EL (cell line): ENCODE measurements at regions not wholly inside any gene's neighbourhood (a gene's known extent, or its start where the extent isn't known, plus 50 kb on each side); places are given as distances from the start of the nearest gene placed in this dataset.

ENCODE experiments used
- DNase-seq: peaks from one replicate; pipeline ENCODE4 v3.0.0-alpha.2; 2016

DNA sequence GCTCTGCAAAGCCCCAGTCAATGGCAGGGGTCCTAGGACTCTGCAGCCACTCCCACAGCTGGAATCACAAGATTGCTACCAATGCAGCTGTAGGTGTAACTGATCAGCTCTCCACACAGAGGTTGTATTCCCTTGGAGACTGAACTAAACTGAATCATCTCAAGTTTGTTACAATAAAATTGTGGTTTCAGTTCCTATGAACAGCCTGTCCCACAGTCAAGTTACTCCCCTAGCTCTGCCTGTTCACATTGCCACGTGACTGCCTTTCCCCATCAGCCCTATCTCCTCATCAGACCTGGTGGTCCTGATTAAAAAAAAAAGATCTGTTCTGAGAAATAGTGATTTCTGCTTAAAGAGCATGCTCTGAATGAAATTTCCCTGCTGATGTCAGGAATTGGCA is 287.9 kb upstream of the NBEA start:
- no peak for DNase-seq

DNA sequence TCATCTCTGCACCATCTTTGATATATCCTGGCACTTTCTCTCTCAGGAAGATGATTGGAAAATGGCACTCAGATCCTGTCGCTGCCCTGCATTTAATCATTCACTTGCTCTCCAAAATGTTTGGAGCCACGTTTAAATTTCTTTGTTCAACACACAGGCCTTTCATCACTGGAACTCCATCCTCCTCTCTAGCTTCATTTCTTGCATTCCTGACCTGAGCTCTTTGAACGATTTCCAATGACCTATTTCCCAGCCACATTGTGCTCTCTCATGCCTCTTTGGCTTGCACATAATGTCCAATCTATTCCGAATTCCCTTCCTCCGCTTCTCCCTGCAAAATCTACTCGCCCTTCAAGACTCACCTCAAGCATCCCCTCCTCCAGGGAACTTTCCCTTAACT is 287.4 kb upstream of the NBEA start:
- no peak for DNase-seq

DNA sequence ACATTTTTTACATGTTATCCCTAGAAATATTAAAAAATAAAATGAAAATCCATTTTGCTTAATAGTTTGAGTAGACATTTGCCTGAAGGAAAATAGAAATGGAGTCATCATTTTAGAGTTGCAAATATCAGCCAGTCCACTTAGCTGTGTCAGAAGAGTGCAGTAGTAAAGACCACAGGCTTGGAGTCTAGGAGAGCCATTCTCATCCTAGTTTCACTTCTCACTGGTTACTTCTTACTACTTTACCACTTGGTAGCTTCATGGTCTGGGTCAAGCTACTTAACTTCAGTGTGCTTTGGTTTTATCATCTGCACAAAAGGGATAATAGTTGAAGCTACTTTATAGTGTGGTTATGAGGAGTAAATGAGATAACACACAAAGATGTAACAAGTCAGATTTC is 286.5 kb upstream of the NBEA start:
- no peak for DNase-seq

DNA sequence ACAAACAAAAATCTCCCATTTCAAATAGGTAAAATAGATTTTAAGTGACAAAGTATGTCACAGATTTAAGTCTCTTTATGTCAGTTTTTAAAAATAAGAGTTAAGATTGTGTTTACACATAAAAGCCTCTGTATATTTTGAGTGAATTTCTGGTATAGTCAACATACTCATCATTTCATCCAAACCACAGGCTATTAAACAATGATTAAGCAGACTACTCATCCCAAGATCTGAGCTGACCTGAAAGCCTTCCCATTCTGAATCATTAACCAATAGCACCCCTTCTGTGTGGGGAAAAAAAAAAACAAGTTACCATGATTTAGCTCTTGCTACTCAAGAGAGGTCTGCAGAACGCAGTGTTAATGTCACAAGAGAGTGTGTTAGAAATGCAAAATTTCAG is 284.4 kb upstream of the NBEA start:
- peak; percentile 78 for DNase-seq

DNA sequence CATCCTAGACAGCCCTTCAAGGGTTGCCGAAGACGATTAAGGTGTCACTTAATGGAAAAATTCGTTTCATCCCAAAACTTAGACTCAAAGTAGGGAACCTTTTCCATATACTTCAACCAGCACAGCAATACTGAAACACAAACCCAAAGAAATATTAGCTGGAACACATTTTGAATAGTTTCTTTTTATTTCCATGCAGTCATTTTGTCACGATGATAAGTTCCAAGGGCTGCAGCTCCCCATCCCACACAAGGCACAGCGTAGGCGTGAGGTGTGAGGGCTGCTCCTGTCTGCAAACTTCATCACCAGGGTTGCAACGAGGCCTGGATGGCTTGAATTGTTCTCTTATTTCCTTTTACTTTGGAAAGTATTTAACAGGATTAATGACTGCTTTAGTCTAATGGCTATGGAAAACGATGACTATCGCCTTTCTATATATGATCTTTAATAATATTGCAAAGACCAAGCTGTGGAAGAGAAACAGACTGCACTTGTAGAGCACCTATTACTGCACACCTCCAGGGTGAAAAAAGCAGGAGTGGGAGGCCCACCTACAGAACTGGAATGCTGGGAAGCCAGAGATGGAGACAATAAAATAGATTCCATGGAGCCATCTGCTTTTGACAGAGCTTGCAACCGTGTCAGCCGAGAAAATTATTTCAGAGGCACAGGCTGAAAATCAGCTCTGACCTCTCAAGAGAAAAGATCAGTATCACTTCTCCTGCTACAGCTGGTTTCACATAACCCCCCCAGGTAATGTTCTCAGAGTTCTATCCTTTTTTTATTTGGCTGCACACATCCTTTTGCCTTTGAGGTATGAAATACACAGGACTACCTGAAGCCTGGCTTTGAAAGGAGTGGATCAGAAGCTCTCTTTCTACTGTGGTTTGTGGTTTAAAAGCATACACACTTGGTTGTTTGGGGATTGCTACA is 274.5 kb upstream of the NBEA start:
- no peak for DNase-seq

DNA sequence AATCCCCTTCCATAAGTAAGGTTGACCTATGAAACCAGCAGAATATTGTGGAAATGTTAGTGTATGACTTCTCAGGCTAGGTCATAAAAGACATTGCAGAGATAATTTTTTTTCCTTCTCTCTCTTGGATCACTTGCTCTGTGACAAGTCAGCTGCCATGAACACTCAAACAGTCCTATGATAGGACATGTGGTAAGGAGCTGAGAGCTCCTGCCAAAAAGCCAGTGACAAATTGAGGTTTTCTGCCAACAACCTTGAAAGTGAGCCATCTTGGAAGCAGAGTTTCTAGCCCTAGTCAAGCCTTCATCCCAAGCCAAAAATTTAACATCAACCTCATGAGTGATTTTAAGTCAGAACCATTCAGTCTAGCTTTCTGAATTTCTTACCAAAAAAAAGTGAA is 270.9 kb upstream of the NBEA start:
- no peak for DNase-seq

DNA sequence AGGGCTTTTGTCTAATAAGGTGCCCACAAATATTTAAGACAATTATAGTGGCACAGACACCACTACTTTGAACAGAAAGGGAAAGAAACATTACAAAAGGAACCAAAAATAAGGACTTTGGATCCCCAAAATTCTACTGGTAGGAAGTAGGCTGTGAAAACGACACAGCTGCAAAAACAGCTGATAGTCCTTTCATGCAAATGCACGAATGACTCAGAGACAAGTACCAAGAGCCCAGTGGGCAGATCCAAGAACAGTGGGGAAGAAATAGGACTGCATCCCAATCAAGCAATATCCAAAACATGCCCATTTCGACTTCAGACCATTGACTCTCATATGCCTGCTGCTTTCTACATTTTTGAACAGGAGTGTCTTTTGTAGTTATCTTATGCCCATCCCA is 269.4 kb upstream of the NBEA start:
- peak; percentile 8 for DNase-seq

DNA sequence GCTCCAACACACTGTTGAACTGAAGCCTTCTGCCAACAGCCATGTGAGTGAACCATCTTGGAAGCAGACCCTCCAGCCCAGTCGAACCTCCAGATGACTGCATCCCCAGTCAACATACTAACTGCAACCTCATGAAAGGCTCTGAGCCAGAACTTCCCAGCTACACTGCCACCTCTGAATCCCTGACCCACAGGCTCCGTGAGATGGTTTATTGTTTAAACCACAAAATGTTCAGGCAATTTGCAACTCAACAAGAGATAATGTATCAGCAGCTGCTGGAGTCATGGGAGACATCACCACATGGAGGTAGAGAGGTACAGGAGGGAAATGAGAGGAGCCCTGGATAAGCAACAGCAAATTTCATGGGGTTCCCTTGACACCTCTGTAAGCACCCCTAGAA is 266.4 kb upstream of the NBEA start:
- no peak for DNase-seq

DNA sequence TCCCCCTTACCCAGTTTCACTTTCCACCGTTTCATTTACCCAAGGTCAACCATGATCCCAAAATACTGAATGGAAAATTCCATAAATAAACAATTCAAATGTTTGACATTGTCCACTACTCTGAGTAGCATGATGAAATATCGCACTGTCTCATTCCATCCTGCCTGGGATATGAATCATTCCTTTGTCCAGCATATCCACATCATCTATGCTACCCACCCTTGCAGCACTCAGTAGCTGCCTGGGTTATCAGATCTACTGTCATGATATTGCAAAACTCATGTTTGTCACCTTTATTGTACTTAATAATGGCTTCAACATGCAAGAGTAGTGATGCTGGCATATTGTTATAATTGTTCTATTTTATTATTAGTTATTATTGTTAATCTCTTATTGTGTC is 263.9 kb upstream of the NBEA start:
- DNase-seq = peak; percentile 67

DNA sequence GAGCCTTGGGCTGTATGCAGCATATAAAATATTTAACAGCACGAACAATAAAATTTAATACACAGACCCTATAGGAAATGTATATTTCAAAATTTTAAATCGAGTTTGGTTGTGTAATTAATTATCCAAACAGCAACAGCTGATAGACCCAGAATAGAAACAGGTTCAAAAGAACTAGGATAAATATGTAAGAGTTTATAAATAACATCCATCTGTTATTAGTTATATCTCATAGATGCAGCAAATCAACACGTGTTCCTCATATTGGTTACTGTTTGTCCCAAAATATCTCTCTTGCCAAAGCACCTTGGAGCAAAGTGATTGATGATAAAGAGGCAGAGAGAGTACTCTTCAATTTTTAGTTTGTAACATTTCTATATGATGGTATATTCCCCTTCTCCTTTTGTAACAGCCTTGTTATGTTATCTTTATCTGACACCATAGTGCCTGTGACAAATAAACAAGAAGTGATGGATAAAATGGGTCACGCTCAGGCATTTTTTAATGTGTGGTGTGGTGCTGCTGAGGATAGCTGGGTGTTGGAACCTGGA is 260.6 kb upstream of the NBEA start:
- no peak for DNase-seq

DNA sequence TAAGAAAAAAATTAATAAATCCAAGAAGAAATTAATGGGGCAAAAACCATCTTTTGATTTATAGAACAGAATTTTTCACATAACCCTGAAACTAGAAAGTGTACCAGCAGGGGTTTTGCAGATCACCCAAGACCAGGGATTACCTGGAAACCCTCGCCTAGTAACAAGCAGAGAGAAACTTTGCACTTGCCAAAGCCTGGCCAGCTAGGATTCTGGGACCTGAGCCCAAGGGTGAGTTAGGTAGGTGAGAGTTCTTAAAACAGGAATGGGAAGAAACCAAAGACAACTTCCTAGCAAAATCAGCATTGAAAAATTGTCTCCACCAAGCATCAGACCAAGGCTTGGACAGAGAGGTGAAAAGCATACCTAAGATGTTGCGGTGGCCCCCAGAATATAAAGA is 247.0 kb upstream of the NBEA start:
- no peak for DNase-seq

DNA sequence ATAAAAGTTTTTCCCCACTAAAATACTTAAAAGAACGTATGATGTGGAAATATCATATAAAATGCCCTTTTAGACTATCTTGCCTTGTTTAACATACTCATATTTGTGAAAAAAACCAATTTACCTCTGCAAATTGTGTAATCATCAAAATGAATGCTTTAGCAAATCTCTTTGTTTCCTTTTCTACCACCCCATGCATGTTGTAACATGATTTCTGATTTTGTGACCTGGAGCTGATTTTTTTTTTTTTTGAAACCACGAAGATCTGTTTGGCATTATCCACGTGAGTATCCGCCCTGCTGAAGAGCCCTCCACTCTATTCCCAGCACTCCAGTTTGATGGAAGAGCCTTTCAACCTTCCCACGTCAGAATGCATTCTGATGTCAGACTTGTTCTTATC is 245.8 kb upstream of the NBEA start:
- no peak for DNase-seq

DNA sequence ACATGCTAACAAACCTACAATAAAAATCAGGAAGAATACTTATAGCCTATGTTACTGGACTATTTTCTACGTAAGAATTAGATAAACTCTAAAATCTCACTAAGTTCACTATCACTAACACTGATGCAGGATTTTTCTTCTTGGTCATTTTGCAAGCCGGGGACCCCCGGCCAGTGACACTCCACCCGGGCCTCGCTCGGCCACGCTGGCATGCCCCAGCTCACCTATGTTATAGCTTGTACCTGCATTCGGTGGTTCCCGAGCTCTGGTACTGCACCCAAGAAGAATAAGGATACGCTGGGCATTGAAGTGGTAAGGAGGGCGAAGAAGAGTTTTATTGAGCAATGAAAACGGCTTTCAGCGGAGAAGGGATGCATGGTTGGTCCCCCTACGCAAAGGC is 245.3 kb upstream of the NBEA start:
- no peak for DNase-seq

DNA sequence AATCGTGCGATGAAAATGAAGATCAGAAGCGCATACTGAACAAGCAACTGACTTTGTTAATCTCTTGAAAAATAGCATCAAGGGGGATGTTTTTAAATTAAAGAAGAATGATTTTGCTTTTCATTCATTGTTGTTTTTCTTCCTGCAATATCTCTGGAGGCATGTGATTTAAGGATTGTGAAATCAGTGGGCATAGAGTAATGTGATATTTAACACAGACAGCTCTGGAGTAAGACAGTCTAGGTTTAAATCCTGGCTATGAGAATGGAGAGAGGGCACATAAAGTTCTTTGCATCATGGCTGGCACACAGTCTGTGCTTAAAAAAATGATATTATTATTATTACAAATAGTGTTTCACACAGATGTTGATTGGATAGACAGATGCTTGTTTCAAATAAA is 243.1 kb upstream of the NBEA start:
- DNase-seq = no peak

DNA sequence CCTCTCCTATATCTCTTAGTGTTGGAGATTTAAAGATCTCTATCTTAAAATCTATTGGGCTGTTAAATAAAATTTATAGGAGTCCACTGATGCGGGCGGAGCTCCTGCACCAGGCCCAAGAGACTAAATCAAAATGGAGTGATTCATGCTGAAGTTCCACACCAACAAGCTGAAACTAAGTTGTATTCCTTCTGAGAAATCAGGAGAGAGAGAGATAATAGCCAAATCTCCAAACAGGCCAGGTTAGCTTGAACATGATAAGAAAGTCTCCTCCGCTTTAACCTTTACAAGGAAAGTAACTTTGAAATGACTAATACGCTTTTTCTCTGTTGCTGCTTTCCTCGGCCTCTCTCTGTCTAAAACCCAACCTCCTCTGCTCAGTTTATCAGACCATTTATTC is 241.9 kb upstream of the NBEA start:
- DNase-seq = no peak

DNA sequence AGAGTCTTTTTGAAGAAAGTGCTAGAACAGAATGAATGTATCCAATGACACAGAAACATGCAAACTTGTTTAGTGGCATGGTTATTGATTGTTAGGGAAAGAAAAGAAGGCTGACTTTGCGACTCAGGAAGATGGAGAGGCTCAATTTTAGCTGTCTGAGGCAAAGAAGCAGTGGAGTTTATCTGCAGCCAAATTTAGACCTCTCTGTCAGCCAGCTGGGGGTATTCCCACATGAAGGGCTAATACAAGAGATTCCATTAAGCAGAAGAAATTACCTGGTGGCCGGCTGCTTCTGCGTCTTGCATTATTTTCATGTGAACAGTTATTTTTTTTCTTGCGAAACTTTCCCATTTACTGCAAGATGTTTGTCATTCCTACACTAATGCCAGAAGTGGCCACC is 240.2 kb upstream of the NBEA start:
- DNase-seq = no peak

DNA sequence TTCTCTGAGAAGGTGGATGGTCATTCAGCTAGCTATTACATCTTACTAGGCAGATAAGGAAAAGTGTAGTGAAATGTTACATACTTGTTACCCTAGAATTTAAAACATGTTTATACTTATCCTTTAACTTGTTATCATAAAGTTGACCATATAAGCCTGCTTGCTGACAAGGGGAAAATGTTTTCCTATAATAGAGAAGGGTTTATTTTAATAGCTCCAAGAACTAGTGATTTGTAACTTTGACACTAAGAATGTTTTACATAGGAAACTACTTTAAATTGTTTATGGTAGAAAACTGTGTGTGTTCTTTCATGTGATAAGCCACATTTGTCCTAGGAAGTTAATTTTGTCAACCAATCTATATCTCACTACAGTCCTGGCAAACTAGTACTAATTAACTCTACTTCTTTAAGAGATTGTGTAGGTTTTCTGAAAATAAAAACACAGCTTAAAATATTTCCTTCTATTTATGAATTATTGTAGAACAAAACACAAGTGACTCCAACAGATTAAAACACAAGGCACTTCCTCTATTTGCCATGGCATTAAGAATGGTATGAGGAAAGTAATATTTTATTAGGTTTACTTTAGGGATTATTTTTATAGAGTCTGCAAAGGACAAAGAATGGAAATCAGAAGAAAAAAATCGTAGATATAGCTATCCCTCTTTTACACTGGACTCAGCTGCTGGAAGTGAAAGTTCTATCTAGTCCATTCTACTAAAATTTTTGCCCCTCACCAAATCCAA is 233.3 kb upstream of the NBEA start:
- DNase-seq = no peak

DNA sequence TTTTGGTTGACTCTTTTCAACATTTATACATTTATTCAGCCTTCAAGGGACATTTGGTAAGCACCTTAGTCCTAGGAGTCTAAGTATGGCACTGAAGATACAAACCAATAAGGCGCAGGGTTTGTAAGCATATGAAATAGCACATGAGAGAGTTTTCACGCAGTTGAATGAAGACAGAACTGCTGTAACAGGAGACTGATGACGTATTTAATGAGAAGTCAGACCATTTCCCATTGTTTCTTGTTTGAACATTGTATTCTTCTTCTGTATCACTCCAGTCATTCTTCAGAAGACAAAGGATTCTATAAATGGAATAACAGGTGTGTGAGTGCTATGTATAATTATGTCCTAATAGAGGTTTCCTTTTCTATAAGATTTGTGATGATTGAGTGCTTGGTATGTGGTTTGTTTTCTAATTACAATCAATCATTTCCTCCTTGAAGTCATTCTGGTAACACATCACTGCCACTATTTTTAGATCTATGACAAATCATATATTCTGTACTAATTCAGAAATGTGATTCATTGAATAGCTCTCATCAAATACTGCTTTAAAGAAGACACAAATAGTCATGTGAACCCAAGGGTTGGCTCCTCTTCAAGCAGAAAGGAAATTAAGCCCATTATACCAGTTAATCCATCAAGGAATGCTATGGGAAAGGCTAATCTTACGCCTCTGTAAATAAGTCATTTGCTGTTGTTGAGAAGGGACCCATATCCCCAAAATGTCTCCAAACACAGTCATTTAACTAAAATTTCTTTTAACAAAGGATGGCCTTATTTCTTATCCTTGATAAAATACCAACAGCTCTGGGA is 222.8 kb upstream of the NBEA start:
- DNase-seq = no peak

DNA sequence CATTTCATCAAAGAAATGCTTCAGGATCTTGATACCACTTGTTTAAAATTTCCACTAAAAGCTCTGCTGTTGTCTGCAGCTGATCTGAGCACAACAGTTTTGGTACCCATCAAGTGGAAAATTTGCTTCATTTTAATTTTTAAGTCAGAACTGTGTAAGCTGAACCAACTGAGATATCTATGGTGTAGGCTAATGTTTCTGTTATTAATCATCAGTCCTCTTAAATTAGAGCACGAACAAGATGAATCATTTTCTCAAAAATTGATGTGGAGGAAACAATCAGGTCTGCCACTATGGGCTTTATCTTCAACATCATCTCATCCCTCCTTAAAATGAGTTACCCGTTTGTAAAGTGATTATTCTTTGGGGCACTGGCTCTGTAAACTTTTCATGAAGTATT is 221.5 kb upstream of the NBEA start:
- DNase-seq = peak; percentile 59

DNA sequence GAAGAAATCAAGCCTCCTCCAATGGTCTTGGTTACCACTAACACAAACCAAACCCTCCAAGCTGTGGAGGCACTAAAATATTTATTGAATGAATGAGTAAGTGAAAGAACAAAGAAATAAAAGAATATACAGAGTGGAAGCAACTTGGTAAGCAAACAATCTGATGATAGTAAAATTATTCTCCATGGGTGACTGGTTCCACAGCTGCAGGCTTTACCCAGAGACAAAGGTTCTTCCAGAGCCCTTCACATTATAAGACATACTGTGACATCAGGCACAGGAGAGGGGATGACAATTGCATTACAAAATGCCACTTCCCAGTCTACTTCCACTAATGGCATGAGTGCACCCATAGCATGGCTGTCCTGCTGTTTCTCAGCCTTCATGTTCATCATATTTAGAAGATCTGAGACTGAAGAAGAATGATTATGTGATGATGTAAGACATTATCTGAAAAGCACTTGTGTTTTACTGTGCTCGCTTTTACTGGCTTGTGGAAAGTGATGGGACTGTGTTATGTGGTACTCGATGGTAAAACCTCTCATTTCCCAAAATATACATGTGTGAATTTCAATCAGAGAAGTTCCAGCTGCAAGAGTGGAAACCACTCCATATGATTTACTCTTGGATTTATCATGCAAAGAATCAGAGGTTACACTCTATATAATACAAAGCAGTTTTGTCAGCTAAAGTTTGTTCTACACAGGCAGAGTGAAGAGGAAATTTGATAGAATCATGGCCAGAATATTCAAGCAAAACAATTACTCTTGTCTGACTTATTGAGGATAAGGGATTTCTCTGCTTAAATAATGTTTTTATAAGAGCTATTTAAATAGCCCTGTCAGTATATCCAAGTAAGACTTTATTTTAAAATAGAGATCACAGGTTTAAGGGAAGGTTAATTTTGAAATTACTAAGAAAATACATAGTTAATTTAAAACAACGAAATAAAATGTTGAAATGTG is 220.2 kb upstream of the NBEA start:
- no peak for DNase-seq

DNA sequence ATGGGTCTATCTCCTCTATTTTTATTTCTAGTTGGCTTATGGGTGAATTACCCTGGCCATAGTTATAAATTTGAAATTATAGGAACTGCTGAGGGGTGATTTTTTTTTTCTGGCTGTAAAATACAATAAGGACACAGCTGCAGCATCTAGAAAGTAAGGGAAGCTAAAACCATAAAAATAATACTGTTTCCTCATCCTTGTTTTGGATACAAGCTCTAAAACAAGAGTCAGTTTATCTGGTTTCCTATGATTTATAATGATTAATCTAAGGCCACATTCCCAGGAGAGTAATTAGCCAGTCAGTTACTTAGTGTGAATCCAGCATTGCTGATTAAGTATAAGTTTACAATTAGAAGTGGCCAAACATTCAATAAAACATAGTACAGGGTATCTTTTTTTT is 219.1 kb upstream of the NBEA start:
- no peak for DNase-seq

DNA sequence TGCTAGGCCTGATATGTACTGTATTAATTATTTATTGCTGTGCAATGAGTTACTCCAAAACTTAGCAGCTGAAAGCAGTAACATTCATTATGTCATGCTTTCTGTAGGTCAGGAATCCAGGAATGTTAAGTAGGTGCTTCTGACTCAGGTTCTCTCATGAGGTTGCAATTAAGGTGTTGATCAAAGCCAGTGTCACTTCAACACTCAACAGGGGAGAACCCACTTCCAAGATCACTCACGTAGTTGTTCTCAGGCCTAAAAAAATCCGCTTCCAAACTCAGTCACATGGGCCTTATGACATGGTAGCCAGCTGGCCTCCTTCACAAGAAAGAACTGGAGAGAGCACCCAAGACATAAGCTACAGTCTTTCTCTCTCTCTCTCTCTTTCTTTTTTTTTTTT is 211.1 kb upstream of the NBEA start:
- no peak for DNase-seq
